Keratinocyte (primary cell): ENCODE measurements at regions not wholly inside any gene's neighbourhood (a gene's known extent, or its start where the extent isn't known, plus 50 kb on each side); places are given as distances from the start of the nearest gene placed in this dataset.

Experiments
- DNase-seq: peaks from one replicate; pipeline ENCODE4 v3.0.0-alpha.2; 2011; ENCODE audit warnings: low read depth, missing footprints, low spot score
- FAIRE-seq: peaks from 2 replicates; lab custom pipeline; 2011; peaks lifted over from hg19 to GRCh38; lab: Jason Lieb, UNC
- H2AFZ ChIP-seq: 2 replicates; pipeline ENCODE4 v1.6.0; 2012; ENCODE audit warnings: low read length, control low read depth, inconsistent platforms; ENCODE audit not compliant: control insufficient read depth
- H3K27ac ChIP-seq: 2 replicates; pipeline ENCODE4 v1.5.1; 2011; ENCODE audit warnings: low read length; ENCODE audit not compliant: control insufficient read depth, insufficient read depth
- H3K27me3 ChIP-seq: 3 replicates; pipeline ENCODE4 v1.6.0; 2011; ENCODE audit warnings: low read length; ENCODE audit not compliant: control insufficient read depth, insufficient read depth; ENCODE audit errors: extremely low read depth
- H3K36me3 ChIP-seq, 2 experiments: 2 replicates in 1 of 2; 3 replicates in 1 of 2; pipeline ENCODE4 v1.5.1; 2011; ENCODE audit warnings: low read length in 2 of 2, mild to moderate bottlenecking in 1 of 2; ENCODE audit not compliant: control insufficient read depth in 2 of 2, insufficient read depth in 2 of 2; ENCODE audit errors: extremely low read depth in 1 of 2
- H3K4me1 ChIP-seq: 3 replicates; pipeline ENCODE4 v1.5.1; 2011; ENCODE audit warnings: low read length; ENCODE audit not compliant: control insufficient read depth, insufficient read depth; ENCODE audit errors: extremely low read depth
- H3K4me2 ChIP-seq: 3 replicates; pipeline ENCODE4 v1.6.0; 2011; ENCODE audit warnings: low read depth, low read length; ENCODE audit not compliant: control insufficient read depth, insufficient read depth; ENCODE audit errors: extremely low read depth
- H3K4me3 ChIP-seq, 3 experiments: fragments of 200-600 bp in 1 of 3; sonication (generic) in 1 of 3; 2 replicates in 2 of 3; 3 replicates in 1 of 3; pipeline ENCODE4 v1.5.1; 2011 to 2016; ENCODE audit warnings: low read length in 3 of 3, mild to moderate bottlenecking in 3 of 3, control low read depth in 2 of 3, inconsistent platforms in 1 of 3, low read depth in 1 of 3, mixed read lengths in 1 of 3, mixed run types in 1 of 3, moderate library complexity in 1 of 3; ENCODE audit not compliant: control insufficient read depth in 2 of 3, insufficient read depth in 2 of 3; ENCODE audit errors: extremely low read depth in 1 of 3
- H3K79me2 ChIP-seq: 2 replicates; pipeline ENCODE4 v1.6.0; 2012; ENCODE audit warnings: low read length; ENCODE audit not compliant: control insufficient read depth, insufficient read depth
- H3K9ac ChIP-seq: 3 replicates; pipeline ENCODE4 v1.6.0; 2011; ENCODE audit warnings: low read length; ENCODE audit not compliant: control insufficient read depth, insufficient read depth; ENCODE audit errors: extremely low read depth
- H3K9me1 ChIP-seq: 3 replicates; pipeline ENCODE4 v1.6.0; 2011; ENCODE audit warnings: low read length; ENCODE audit not compliant: control insufficient read depth, insufficient read depth; ENCODE audit errors: extremely low read depth
- H3K9me3 ChIP-seq: 2 replicates; pipeline ENCODE4 v1.5.1; 2012; ENCODE audit warnings: low read depth, low read length; ENCODE audit not compliant: control insufficient read depth
- H4K20me1 ChIP-seq: 3 replicates; pipeline ENCODE4 v1.6.0; 2011; ENCODE audit warnings: low read length; ENCODE audit not compliant: control insufficient read depth, insufficient read depth; ENCODE audit errors: extremely low read depth
- CTCF ChIP-seq, 3 experiments: IDR thresholded peaks in 1 of 3; conservative IDR thresholded peaks in 1 of 3; optimal IDR thresholded peaks in 1 of 3; 2 replicates in 2 of 3; 3 replicates in 1 of 3; pipeline versions ENCODE3 to v1.5.1; 2011; ENCODE audit warnings: low read length in 3 of 3, mild to moderate bottlenecking in 3 of 3, moderate library complexity in 2 of 3, control low read depth in 1 of 3, inconsistent platforms in 1 of 3; ENCODE audit not compliant: insufficient read depth in 2 of 3; ENCODE audit errors: extremely low read depth in 1 of 3
- EZH2 ChIP-seq: IDR thresholded peaks from one replicate; pipeline ENCODE4 v1.6.1; 2012; ENCODE audit warnings: inconsistent platforms, mild to moderate bottlenecking, low read length, moderate library complexity
- dilution Hi-C: fragments of 300-500 bp; cut with MboI; formaldehyde crosslinking; loops from one replicate; pipeline ENCODE4 v1.7.0; 2020; ENCODE audit warnings: low sequenced_read_pairs; ENCODE audit not compliant: extremely low pct_ligation_motif_present

- no peaks in the 10 kb centered on the region for H3K4me1 ChIP-seq
- FAIRE-seq (no peak), DNase-seq (no peak)
- H3K4me3 ChIP-seq = no peak overlapping the region
- no peak overlapping the region for H3K4me2 ChIP-seq
- peaks cover 10% of the 10 kb centered on the region for H3K27me3 ChIP-seq
- H2AFZ ChIP-seq = no peak overlapping the region
- no peak overlapping the region for H3K27ac ChIP-seq
- H3K9ac ChIP-seq = no peak overlapping the region
- TF ChIP-seq CTCF (optimal IDR thresholded peaks at IDR 0.05 in 1 of 3, IDR thresholded peaks at IDR 0.05 in 1 of 3, conservative IDR thresholded peaks at IDR 0.05 in 1 of 3; ENCODE audit: extremely low read depth in 1 of 3, insufficient read depth in 2 of 3, low read length in 3 of 3) (no peak), EZH2 (no peak)
- H4K20me1 ChIP-seq = no peaks in the 10 kb centered on the region
- H3K9me1 ChIP-seq = no peaks in the 10 kb centered on the region
- no peaks in the 10 kb centered on the region for H3K79me2 ChIP-seq
- H3K9me3 ChIP-seq = no peaks in the 10 kb centered on the region
- no peaks in the 10 kb centered on the region for H3K36me3 ChIP-seq
- dilution Hi-C loops = no loop called here
These were observed 166.0 kb upstream of the CDH13 start for GRCh38 chr16:82460766-82461165.

DNA sequence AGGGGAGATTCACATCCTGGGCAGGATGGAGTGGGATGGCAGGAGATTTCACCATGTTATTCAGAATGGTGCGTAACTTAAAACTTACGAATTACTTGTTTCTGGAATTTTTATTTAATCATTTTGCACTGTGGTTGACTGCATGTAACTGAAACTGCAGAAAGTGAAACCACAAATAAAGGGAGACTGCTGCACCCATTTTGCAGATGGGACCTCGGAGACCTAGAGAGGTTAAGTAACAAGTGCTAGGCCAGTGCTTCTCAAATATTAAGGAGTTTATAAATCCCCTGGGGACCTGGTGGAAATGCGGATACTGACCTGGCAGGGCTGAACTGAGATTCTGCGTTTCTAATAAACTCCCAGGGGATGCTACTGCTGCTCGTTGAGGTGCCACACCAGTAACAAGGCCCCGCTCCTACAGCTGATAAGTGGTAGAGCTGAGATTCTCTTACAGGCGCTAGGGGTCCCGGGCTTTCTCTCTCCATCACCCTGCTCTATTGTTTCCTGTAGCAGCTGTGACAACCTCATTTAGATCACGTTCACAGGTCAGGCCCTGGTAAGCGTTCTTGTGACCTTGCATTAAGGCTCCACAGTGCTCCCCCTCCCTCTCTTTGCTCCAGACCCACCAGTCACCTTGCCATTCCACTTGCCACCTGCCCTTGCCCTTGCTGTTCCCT, 167.1 kb upstream of the CDH13 start:
- H3K9ac ChIP-seq = no peak overlapping the region
- H3K27me3 ChIP-seq = peaks cover 16% of the 10 kb centered on the region
- H4K20me1 ChIP-seq = no peaks in the 10 kb centered on the region
- no peaks in the 10 kb centered on the region for H3K9me3 ChIP-seq
- DNase-seq (no peak), FAIRE-seq (no peak)
- no peaks in the 10 kb centered on the region for H3K4me1 ChIP-seq
- H3K9me1 ChIP-seq = no peaks in the 10 kb centered on the region
- H3K36me3 ChIP-seq = no peaks in the 10 kb centered on the region
- no peaks in the 10 kb centered on the region for H3K79me2 ChIP-seq
- TF ChIP-seq EZH2 (no peak), CTCF (optimal IDR thresholded peaks at IDR 0.05 in 1 of 3, IDR thresholded peaks at IDR 0.05 in 1 of 3, conservative IDR thresholded peaks at IDR 0.05 in 1 of 3; ENCODE audit: extremely low read depth in 1 of 3, insufficient read depth in 2 of 3, low read length in 3 of 3) (no peak)
- dilution Hi-C loops = no loop called here
- H3K4me2 ChIP-seq = no peak overlapping the region
- no peak overlapping the region for H2AFZ ChIP-seq
- no peak overlapping the region for H3K4me3 ChIP-seq
- H3K27ac ChIP-seq = no peak overlapping the region
